GM12878 (cell line): ENCODE measurements at regions not wholly inside any gene's neighbourhood (a gene's known extent, or its start where the extent isn't known, plus 50 kb on each side); places are given as distances from the start of the nearest gene placed in this dataset.

ENCODE experiments used
- ATAC-seq: fragments of 200-7000 bp; cut with Tn5 transposase; 3 replicates; pipeline ENCODE4 v1.9.1; 2020; ENCODE audit warnings: mild to moderate bottlenecking, moderate library complexity
- BruUV-seq: library from RNA; stranded (reverse); fragments of 400-500 nt; replicated peaks from 2 replicates; lab custom pipeline; 2021; lab: Mats Ljungman, UMichigan
- CTCF ChIA-PET: fragments of 300-600 bp; sonication (Branson Sonifier 250); formaldehyde crosslinking; extraction: SDS; loops from one replicate; lab custom pipeline; 2021; ENCODE audit warnings: inconsistent platforms; lab: Yijun Ruan, JAX
- POLR2A ChIA-PET: fragments of 350-600 bp; formaldehyde crosslinking; extraction: SDS; loops from one replicate; lab custom pipeline; 2021; ENCODE audit warnings: inconsistent platforms; lab: Charles Lee
- RAD21 ChIA-PET: fragments of 300-600 bp; sonication (Branson Sonifier 250); formaldehyde crosslinking; loops from one replicate; lab custom pipeline; 2023; ENCODE audit warnings: antibody characterized with exemption; ENCODE audit not compliant: unreplicated experiment; lab: Charles Lee
- SMC1A ChIA-PET: fragments of 300-600 bp; sonication (Branson Sonifier 250); formaldehyde crosslinking; loops from one replicate; lab custom pipeline; 2023; ENCODE audit not compliant: unreplicated experiment, uncharacterized antibody; lab: Charles Lee
- DNase-seq: peaks from one replicate; pipeline ENCODE4 v3.0.0-alpha.2; 2011; ENCODE audit warnings: low read depth, low spot score
- FAIRE-seq: peaks from 3 replicates; lab custom pipeline; 2011; peaks lifted over from hg19 to GRCh38; lab: Jason Lieb, UNC
- H2AFZ ChIP-seq: 2 replicates; pipeline ENCODE4 v1.6.0; 2011; ENCODE audit warnings: low read depth, low read length, control low read depth; ENCODE audit not compliant: control insufficient read depth
- H3K27ac ChIP-seq: 2 replicates; pipeline ENCODE4 v1.5.1; 2011; ENCODE audit warnings: control low read depth; ENCODE audit not compliant: control insufficient read depth, insufficient read depth
- H3K27me3 ChIP-seq, 2 experiments: replicated peaks in 1 of 2; 2 replicates each; pipeline versions ENCODE4 v1.6.0 to v1.6.1; 2011; ENCODE audit warnings: low read length in 1 of 2; ENCODE audit not compliant: control insufficient read depth in 2 of 2, insufficient read depth in 2 of 2
- H3K36me3 ChIP-seq, 2 experiments: 2 replicates each; pipeline ENCODE4 v1.5.1; 2011; ENCODE audit warnings: low read length in 1 of 2; ENCODE audit not compliant: control insufficient read depth in 2 of 2, insufficient read depth in 2 of 2
- H3K4me1 ChIP-seq: 2 replicates; pipeline ENCODE4 v1.6.1; 2011; ENCODE audit warnings: mild to moderate bottlenecking, low read length, moderate library complexity, mixed read lengths; ENCODE audit not compliant: control insufficient read depth, insufficient read depth
- H3K4me2 ChIP-seq: 2 replicates; pipeline ENCODE4 v1.6.0; 2011; ENCODE audit warnings: control low read depth; ENCODE audit not compliant: control insufficient read depth, insufficient read depth
- H3K4me3 ChIP-seq: fragments of 200-600 bp; sonication (generic); 2 replicates; pipeline ENCODE4 v1.5.1; 2016
- H3K79me2 ChIP-seq: 2 replicates; pipeline ENCODE4 v1.6.0; 2011; ENCODE audit warnings: low read length; ENCODE audit not compliant: control insufficient read depth, insufficient read depth
- H3K9ac ChIP-seq: 2 replicates; pipeline ENCODE4 v1.8.0; 2011; ENCODE audit warnings: low read length, control low read depth, mixed read lengths; ENCODE audit not compliant: control insufficient read depth, insufficient read depth
- H3K9me3 ChIP-seq: replicated peaks from 3 replicates; pipeline ENCODE4 v1.5.1; 2011; ENCODE audit warnings: mild to moderate bottlenecking, low read length; ENCODE audit not compliant: control insufficient read depth, insufficient read depth
- H4K20me1 ChIP-seq: 2 replicates; pipeline ENCODE4 v1.6.0; 2011; ENCODE audit not compliant: control insufficient read depth, insufficient read depth
- BACH1 ChIP-seq: fragments of 450-650 bp; IDR thresholded peaks from 2 replicates; pipeline ENCODE4 v1.6.1; 2017; ENCODE audit warnings: mild to moderate bottlenecking, borderline replicate concordance
- CHD2 ChIP-seq: IDR thresholded peaks from 2 replicates; pipeline ENCODE4 v1.6.1; 2011; ENCODE audit warnings: low read depth, low read length, improper control_type of control experiment, borderline replicate concordance
- CHD4 ChIP-seq: fragments of 200-600 bp; sonication (generic); IDR thresholded peaks from 2 replicates; pipeline ENCODE4 v1.6.1; 2016; ENCODE audit warnings: mild to moderate bottlenecking
- CREB1 ChIP-seq: IDR thresholded peaks from 2 replicates; pipeline ENCODE4 v1.6.1; 2012; ENCODE audit warnings: low read depth, mild to moderate bottlenecking, inconsistent platforms
- GABPA ChIP-seq: IDR thresholded peaks from 2 replicates; pipeline ENCODE4 v1.6.1; 2014; ENCODE audit warnings: antibody characterized with exemption, low read depth, mild to moderate bottlenecking, inconsistent platforms
- LARP7 ChIP-seq: fragments of 450-650 bp; IDR thresholded peaks from 2 replicates; pipeline ENCODE4 v1.6.1; 2017; ENCODE audit warnings: mild to moderate bottlenecking
- MYB ChIP-seq: fragments of 150-350 bp; IDR thresholded peaks from 2 replicates; pipeline ENCODE4 v1.6.1; 2014; ENCODE audit warnings: mild to moderate bottlenecking, low read depth, low read length, borderline replicate concordance
- NFXL1 ChIP-seq: fragments of 450-650 bp; IDR thresholded peaks from 2 replicates; pipeline ENCODE4 v1.6.1; 2017; ENCODE audit warnings: antibody characterized with exemption, mild to moderate bottlenecking, borderline replicate concordance
- SMAD5 ChIP-seq: IDR thresholded peaks from 2 replicates; pipeline ENCODE4 v1.6.1; 2016; ENCODE audit warnings: antibody characterized with exemption, low read depth
- TBL1XR1 ChIP-seq: IDR thresholded peaks from 2 replicates; pipeline ENCODE4 v1.6.1; 2012; ENCODE audit warnings: low read depth, low read length, improper control_type of control experiment
- ZNF384 ChIP-seq: IDR thresholded peaks from 2 replicates; pipeline ENCODE4 v1.6.1; 2012; ENCODE audit warnings: low read depth, mild to moderate bottlenecking, low read length, improper control_type of control experiment, borderline replicate concordance
- whole genome bisulfite sequencing: methylation state at CpG from one replicate; pipeline ENCODE4 v1.1.6; 2016; ENCODE audit warnings: low lambda C conversion rate; ENCODE audit not compliant: insufficient replicate concordance, insufficient coverage; ENCODE audit errors: missing lambda C conversion rate; 5-methylcytosine and 5-hydroxymethylcytosine counted together
- in situ Hi-C: fragments of 300-500 bp; cut with MboI; formaldehyde crosslinking; loops from 9 replicates; pipeline ENCODE4 v1.14.3; 2018; ENCODE audit warnings: mixed read lengths
- intact Hi-C: fragments of 100-400 bp; cut with micrococcal nuclease; formaldehyde crosslinking; loops from one replicate; pipeline ENCODE4 v1.14.2; 2022; ENCODE audit not compliant: unreplicated experiment
- TF ChIP-seq, protein P1 (sequence below): fragments of 450-650 bp; conservative IDR thresholded peaks from 2 replicates; pipeline ENCODE4 v1.6.1; 2017; ENCODE audit warnings: mild to moderate bottlenecking, moderate library complexity

DNA sequence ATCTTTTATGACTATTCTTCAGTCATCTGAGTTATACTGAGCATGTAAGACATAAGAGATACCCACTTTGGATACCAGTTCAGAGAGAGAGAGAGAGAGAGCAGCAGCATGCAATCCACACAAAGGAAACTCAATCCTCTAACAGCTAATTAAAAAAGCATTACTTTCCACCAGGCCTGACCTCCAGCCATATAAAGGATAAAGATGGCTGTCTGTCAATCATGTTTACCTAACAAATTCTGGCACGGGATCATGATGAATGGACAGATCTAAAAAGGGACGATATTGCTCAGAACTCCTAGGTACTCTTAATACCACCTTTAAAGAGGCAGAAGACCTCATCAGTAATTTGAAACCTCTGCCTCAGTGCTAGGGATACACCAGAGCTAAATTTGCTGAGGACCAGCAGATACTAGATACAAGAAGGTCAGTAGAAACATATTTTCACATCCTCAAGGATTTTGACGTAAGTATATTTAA lies 159.2 kb downstream of the RPS12 start:
- FAIRE-seq (no peak), ATAC-seq (no peak), DNase-seq (no peak)
- no peak overlapping the region for H2AFZ ChIP-seq
- H3K4me1 ChIP-seq = no peaks in the 10 kb centered on the region
- CTCF ChIA-PET = interaction anchor here (0.7 to 3.8 kb wide), 3 partner anchors 9 to 14 kb away, joined by 3 to 24 read pairs (median 8); no protein-coding TSS in a partner anchor
- H3K9me3 ChIP-seq = no peaks in the 10 kb centered on the region
- no peaks in the 10 kb centered on the region for H4K20me1 ChIP-seq
- POLR2A ChIA-PET = no interaction called here
- intact Hi-C loops = no loop called here
- no peak overlapping the region for H3K4me2 ChIP-seq
- RAD21 ChIA-PET = interaction anchor here (0.7 kb wide), 1 partner anchor 806 kb away, joined by 3 read pairs; no protein-coding TSS in a partner anchor
- H3K9ac ChIP-seq = no peak overlapping the region
- H3K27me3 ChIP-seq = no peaks in the 10 kb centered on the region
- TF ChIP-seq CHD2 = no peak
- TF ChIP-seq CREB1 = no peak
- TF ChIP-seq TBL1XR1 = no peak
- no peak for TF ChIP-seq NFXL1
- TF ChIP-seq ZNF384 = no peak
- no peak for TF ChIP-seq CHD4
- no peak for TF ChIP-seq MYB
- no peak for TF ChIP-seq LARP7
- no peak for TF ChIP-seq BACH1
- TF ChIP-seq, protein P1, sequence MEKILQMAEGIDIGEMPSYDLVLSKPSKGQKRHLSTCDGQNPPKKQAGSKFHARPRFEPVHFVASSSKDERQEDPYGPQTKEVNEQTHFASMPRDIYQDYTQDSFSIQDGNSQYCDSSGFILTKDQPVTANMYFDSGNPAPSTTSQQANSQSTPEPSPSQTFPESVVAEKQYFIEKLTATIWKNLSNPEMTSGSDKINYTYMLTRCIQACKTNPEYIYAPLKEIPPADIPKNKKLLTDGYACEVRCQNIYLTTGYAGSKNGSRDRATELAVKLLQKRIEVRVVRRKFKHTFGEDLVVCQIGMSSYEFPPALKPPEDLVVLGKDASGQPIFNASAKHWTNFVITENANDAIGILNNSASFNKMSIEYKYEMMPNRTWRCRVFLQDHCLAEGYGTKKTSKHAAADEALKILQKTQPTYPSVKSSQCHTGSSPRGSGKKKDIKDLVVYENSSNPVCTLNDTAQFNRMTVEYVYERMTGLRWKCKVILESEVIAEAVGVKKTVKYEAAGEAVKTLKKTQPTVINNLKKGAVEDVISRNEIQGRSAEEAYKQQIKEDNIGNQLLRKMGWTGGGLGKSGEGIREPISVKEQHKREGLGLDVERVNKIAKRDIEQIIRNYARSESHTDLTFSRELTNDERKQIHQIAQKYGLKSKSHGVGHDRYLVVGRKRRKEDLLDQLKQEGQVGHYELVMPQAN = no peak
- no peak for TF ChIP-seq SMAD5
- TF ChIP-seq GABPA = no peak
- SMC1A ChIA-PET = interaction anchor here (0.7 to 3.3 kb wide), 2 partner anchors 12 to 79 kb away, joined by 3 to 10 read pairs; no protein-coding TSS in a partner anchor
- in situ Hi-C loops = no loop called here
- no peaks in the 10 kb centered on the region for H3K36me3 ChIP-seq
- no TSS peak for BruUV-seq
- WGBS = 29% methylated on average over 3 of the region's 3 CpGs
- H3K27ac ChIP-seq = no peak overlapping the region
- no peaks in the 10 kb centered on the region for H3K79me2 ChIP-seq
- H3K4me3 ChIP-seq = no peak overlapping the region
